Mesenchymal stem cell (in vitro differentiated cells and primary cell): ENCODE measurements at regions not wholly inside any gene's neighbourhood (a gene's known extent, or its start where the extent isn't known, plus 50 kb on each side); places are given as distances from the start of the nearest gene placed in this dataset.
A peak's percentile ranks its signal among the peaks of the same experiment; 100 is the strongest.

ENCODE experiments used
- DNase-seq: peaks from one replicate; pipeline ENCODE4 v3.0.0-alpha.2; 2013
- H2AFZ ChIP-seq: one replicate; pipeline ENCODE4 v1.6.1; 2013; ENCODE audit warnings: low read depth, mild to moderate bottlenecking, control low read depth, inconsistent platforms, low read length, moderate library complexity
- H2AK5ac ChIP-seq: 2 replicates; pipeline ENCODE4 v1.6.1; 2013; ENCODE audit warnings: low read length, moderate library complexity, mild to moderate bottlenecking, inconsistent platforms; ENCODE audit not compliant: severe bottlenecking
- H2BK120ac ChIP-seq: one replicate; pipeline ENCODE4 v1.6.1; 2013; ENCODE audit warnings: low read depth, mild to moderate bottlenecking, inconsistent platforms, low read length, moderate library complexity
- H2BK12ac ChIP-seq, 2 experiments: one replicate each; pipeline ENCODE4 v1.6.1; 2013; ENCODE audit warnings: inconsistent platforms in 2 of 2, low read length in 2 of 2, mild to moderate bottlenecking in 2 of 2, moderate library complexity in 2 of 2, control low read depth in 1 of 2
- H2BK15ac ChIP-seq: one replicate; pipeline ENCODE4 v1.6.1; 2013; ENCODE audit warnings: mild to moderate bottlenecking, low read depth, inconsistent platforms; ENCODE audit not compliant: poor library complexity, severe bottlenecking
- H2BK5ac ChIP-seq: 2 replicates; pipeline ENCODE4 v1.6.1; 2013; ENCODE audit warnings: low read depth, mild to moderate bottlenecking, low read length, control low read depth, inconsistent platforms; ENCODE audit not compliant: poor library complexity, severe bottlenecking
- H3K14ac ChIP-seq, 2 experiments: one replicate each; pipeline ENCODE4 v1.6.1; 2013; ENCODE audit warnings: inconsistent platforms in 2 of 2, low read length in 2 of 2, control low read depth in 1 of 2, mild to moderate bottlenecking in 1 of 2, moderate library complexity in 1 of 2
- H3K18ac ChIP-seq, 2 experiments: one replicate each; pipeline ENCODE4 v1.6.1; 2013; ENCODE audit warnings: inconsistent platforms in 2 of 2, low read length in 2 of 2, control low read depth in 1 of 2, low read depth in 1 of 2, mild to moderate bottlenecking in 1 of 2
- H3K23ac ChIP-seq, 2 experiments: one replicate each; pipeline ENCODE4 v1.6.1; 2013; ENCODE audit warnings: inconsistent platforms in 2 of 2, low read length in 2 of 2, mild to moderate bottlenecking in 2 of 2, moderate library complexity in 2 of 2, control low read depth in 1 of 2
- H3K27ac ChIP-seq: 2 replicates; pipeline ENCODE4 v1.5.1; 2013; ENCODE audit warnings: mild to moderate bottlenecking, moderate library complexity, low read length, control low read depth, inconsistent platforms; ENCODE audit not compliant: poor library complexity, severe bottlenecking
- H3K27me3 ChIP-seq, 2 experiments: 2 replicates each; pipeline versions ENCODE4 v1.6.1 to v1.7.0; 2013; ENCODE audit warnings: low read length in 2 of 2, mild to moderate bottlenecking in 2 of 2, moderate library complexity in 2 of 2, control low read depth in 1 of 2, inconsistent platforms in 1 of 2; ENCODE audit not compliant: control insufficient read depth in 1 of 2, insufficient read depth in 1 of 2
- H3K36me3 ChIP-seq, 2 experiments: 2 replicates each; pipeline versions ENCODE4 v1.6.1 to v1.7.0; 2013; ENCODE audit warnings: low read length in 2 of 2, control low read depth in 1 of 2, inconsistent platforms in 1 of 2, low read depth in 1 of 2, mild to moderate bottlenecking in 1 of 2; ENCODE audit not compliant: insufficient read depth in 2 of 2, control insufficient read depth in 1 of 2
- H3K4ac ChIP-seq, 2 experiments: one replicate each; pipeline ENCODE4 v1.6.1; 2013; ENCODE audit warnings: inconsistent platforms in 2 of 2, low read length in 2 of 2, mild to moderate bottlenecking in 2 of 2, moderate library complexity in 2 of 2, control low read depth in 1 of 2, low read depth in 1 of 2
- H3K4me1 ChIP-seq: 2 replicates; pipeline ENCODE4 v1.6.1; 2013; ENCODE audit warnings: low read depth, low read length, control low read depth; ENCODE audit not compliant: control insufficient read depth, insufficient read depth
- H3K4me2 ChIP-seq: 2 replicates; pipeline ENCODE4 v1.6.1; 2013; ENCODE audit warnings: low read length, mild to moderate bottlenecking, inconsistent platforms; ENCODE audit not compliant: poor library complexity, severe bottlenecking
- H3K4me3 ChIP-seq, 2 experiments: 2 replicates each; pipeline versions ENCODE4 v1.5.1 to v1.7.0; 2013; ENCODE audit warnings: low read length in 2 of 2, mild to moderate bottlenecking in 2 of 2, control low read depth in 1 of 2, low read depth in 1 of 2; ENCODE audit not compliant: insufficient read depth in 1 of 2
- H3K79me1 ChIP-seq: replicated peaks from 2 replicates; pipeline ENCODE4 v1.6.1; 2013; ENCODE audit warnings: mild to moderate bottlenecking, control low read depth, low read length, inconsistent platforms; ENCODE audit not compliant: poor library complexity, severe bottlenecking
- H3K9ac ChIP-seq: 2 replicates; pipeline ENCODE4 v1.7.0; 2013; ENCODE audit warnings: mild to moderate bottlenecking, low read length, moderate library complexity
- H3K9me3 ChIP-seq: 2 replicates; pipeline ENCODE4 v1.7.0; 2013; ENCODE audit warnings: mild to moderate bottlenecking, low read length; ENCODE audit not compliant: control insufficient read depth
- H4K8ac ChIP-seq: one replicate; pipeline ENCODE4 v1.6.1; 2013; ENCODE audit warnings: inconsistent platforms, mild to moderate bottlenecking, low read length, moderate library complexity
- H4K91ac ChIP-seq: one replicate; pipeline ENCODE4 v1.6.1; 2013; ENCODE audit warnings: mild to moderate bottlenecking, low read length, inconsistent platforms
- WGBS: methylation state at CpG from one replicate; pipeline ENCODE4 v1.1.7; 2013; ENCODE audit warnings: mixed read lengths; 5-methylcytosine and 5-hydroxymethylcytosine counted together

DNA sequence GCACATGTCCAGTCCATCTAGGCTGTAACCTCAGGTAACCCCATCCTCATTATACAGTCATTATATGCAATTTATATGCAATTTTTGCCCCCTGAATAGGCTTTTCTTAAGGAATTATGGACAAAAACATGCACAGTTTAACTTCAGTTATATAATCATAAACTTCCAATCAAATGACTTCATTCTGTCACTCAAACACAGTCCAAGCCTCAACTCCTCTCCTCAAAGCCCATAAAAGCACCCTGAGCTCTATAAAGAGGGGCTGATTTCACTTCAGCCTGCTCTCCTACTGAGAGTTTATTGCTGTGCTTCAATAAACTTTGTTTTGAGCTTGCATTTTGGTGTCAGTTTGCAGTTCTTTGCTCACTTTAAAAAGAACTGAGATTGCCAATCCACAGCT lies 1805.5 kb downstream of the BRINP3 start:
- Histone ChIP-seq H3K27me3 (no peaks in the 10 kb centered on the region), H3K4ac (no peak overlapping the region), H3K9me3 (peaks cover 17% of the 10 kb centered on the region), H2AK5ac (no peak overlapping the region), H2BK120ac (no peak overlapping the region), H3K4me2 (no peak overlapping the region), H3K9ac (no peak overlapping the region), H3K4me1 (no peaks in the 10 kb centered on the region), H2BK15ac (no peak overlapping the region), H3K4me3 (no peak overlapping the region), H3K27ac (no peak overlapping the region), H3K23ac (no peak overlapping the region), H3K36me3 (no peaks in the 10 kb centered on the region), H3K79me1 (no peaks in the 10 kb centered on the region), H2AFZ (no peak overlapping the region), H2BK5ac (no peak overlapping the region), H4K91ac (no peak overlapping the region), H3K14ac (no peak overlapping the region), H4K8ac (no peak overlapping the region), H2BK12ac (no peak overlapping the region), H3K18ac (no peak overlapping the region)
- DNase-seq, result no peak

DNA sequence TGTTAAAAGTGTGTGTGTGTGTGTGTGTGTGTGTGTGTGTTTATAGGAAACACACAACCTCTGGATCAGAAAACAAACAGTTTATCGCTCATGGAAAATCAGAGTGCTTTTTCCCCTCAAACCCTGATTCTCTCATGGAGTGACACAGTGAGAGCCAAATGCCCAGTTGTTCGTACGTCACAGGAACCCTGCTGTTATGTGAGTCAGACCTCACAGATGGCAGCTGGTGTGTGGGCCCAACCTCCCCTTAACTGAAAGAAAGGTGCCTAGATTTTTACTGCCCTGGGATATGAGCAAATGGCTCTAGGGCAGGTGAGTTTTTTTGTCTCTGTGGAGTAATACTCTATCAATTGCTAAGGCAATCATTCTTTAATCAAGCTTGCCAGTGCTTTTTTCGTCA lies 1788.1 kb downstream of the BRINP3 start:
- 69% methylated on average over 4 of the region's 4 CpGs for WGBS
- Histone ChIP-seq H2BK12ac (no peak overlapping the region), H3K23ac (no peak overlapping the region), H4K91ac (no peak overlapping the region), H3K4me2 (no peak overlapping the region), H3K36me3 (no peaks in the 10 kb centered on the region), H3K9ac (no peak overlapping the region), H3K79me1 (no peaks in the 10 kb centered on the region), H4K8ac (no peak overlapping the region), H2AK5ac (no peak overlapping the region), H2AFZ (peak overlapping the region; percentile 63), H3K4me3 (no peak overlapping the region), H3K4ac (no peak overlapping the region), H3K27me3 (no peaks in the 10 kb centered on the region), H3K27ac (no peak overlapping the region), H2BK5ac (no peak overlapping the region), H3K18ac (no peak overlapping the region), H2BK120ac (no peak overlapping the region), H2BK15ac (no peak overlapping the region), H3K14ac (no peak overlapping the region), H3K4me1 (peaks cover 2% of the 10 kb centered on the region), H3K9me3 (peaks cover 8% of the 10 kb centered on the region)
- DNase-seq, result peak; percentile 14

DNA sequence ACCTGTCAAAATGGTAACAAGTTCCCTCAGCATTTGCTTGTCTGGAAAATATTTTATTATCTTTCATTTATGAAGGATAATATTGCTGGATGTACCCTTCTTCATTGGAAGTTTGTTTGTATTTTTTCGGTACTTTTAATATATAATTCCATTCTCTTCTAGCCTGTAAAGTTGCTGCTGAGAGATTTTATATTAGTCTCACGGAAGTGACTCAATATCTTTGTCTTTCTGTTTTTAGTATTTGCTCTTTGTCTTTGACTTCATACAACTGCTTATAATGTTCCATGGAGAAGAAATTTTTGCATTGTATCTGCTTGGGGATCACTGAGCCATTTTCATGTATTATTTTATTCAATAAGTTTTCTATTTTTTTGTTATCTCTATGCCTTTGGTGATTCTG lies 1777.5 kb downstream of the BRINP3 start:
- H3K4me2 ChIP-seq, result no peak overlapping the region
- H3K9ac ChIP-seq, result no peak overlapping the region
- no peak overlapping the region for H3K14ac ChIP-seq
- no peaks in the 10 kb centered on the region for H3K27me3 ChIP-seq
- H3K4ac ChIP-seq, result no peak overlapping the region
- no peak overlapping the region for H2BK15ac ChIP-seq
- H2AK5ac ChIP-seq, result no peak overlapping the region
- H2AFZ ChIP-seq, result no peak overlapping the region
- H2BK120ac ChIP-seq, result no peak overlapping the region
- H3K4me1 ChIP-seq, result no peaks in the 10 kb centered on the region
- H2BK5ac ChIP-seq, result no peak overlapping the region
- H3K23ac ChIP-seq, result no peak overlapping the region
- no peak overlapping the region for H4K91ac ChIP-seq
- H2BK12ac ChIP-seq, result no peak overlapping the region
- H3K27ac ChIP-seq, result no peak overlapping the region
- H3K79me1 ChIP-seq, result no peaks in the 10 kb centered on the region
- H3K4me3 ChIP-seq, result no peak overlapping the region
- no peak overlapping the region for H4K8ac ChIP-seq
- WGBS, result no CpG with 5 or more reads among the region's 2 CpGs
- H3K36me3 ChIP-seq, result no peaks in the 10 kb centered on the region
- H3K18ac ChIP-seq, result no peak overlapping the region
- DNase-seq, result no peak
- H3K9me3 ChIP-seq, result peaks cover 36% of the 10 kb centered on the region

DNA sequence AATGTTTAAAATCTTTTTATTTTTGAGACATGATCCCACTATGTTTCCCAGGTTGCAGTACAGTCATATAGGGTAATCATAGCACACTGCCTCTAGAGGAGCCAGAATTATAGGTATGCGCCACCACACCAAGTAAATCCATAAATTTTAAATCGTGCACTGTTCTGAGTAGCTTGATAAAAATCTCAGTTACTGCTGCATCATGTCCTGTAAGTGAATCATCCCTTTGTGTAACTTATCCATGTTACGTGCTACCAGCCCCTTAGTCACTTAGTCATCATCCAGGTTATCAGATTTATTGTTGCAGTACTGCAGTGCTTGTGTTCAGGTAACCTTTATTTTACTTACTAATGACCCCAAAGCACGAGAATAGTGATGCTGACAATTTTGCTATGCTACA lies 1770.9 kb downstream of the BRINP3 start:
- WGBS, result 48% methylated on average over 2 of the region's 4 CpGs
- H3K9me3 ChIP-seq, result peaks cover 14% of the 10 kb centered on the region
- no peak overlapping the region for H3K9ac ChIP-seq
- H3K4me2 ChIP-seq, result no peak overlapping the region
- no peaks in the 10 kb centered on the region for H3K4me1 ChIP-seq
- no peaks in the 10 kb centered on the region for H3K36me3 ChIP-seq
- H2AFZ ChIP-seq, result no peak overlapping the region
- H3K14ac ChIP-seq, result no peak overlapping the region
- H3K4ac ChIP-seq, result peak overlapping the region in 1 of 2 experiments; percentile 33
- no peak overlapping the region for H3K23ac ChIP-seq
- no peak overlapping the region for H2BK5ac ChIP-seq
- no peak overlapping the region for H2BK15ac ChIP-seq
- DNase-seq, result peak; percentile 85
- no peak overlapping the region for H3K18ac ChIP-seq
- H2BK12ac ChIP-seq, result no peak overlapping the region
- no peak overlapping the region for H3K4me3 ChIP-seq
- H4K91ac ChIP-seq, result no peak overlapping the region
- H2BK120ac ChIP-seq, result no peak overlapping the region
- no peaks in the 10 kb centered on the region for H3K27me3 ChIP-seq
- no peaks in the 10 kb centered on the region for H3K79me1 ChIP-seq
- no peak overlapping the region for H4K8ac ChIP-seq
- no peak overlapping the region for H2AK5ac ChIP-seq
- H3K27ac ChIP-seq, result no peak overlapping the region
